HG03139 (cell line): ENCODE measurements at regions not wholly inside any gene's neighbourhood (a gene's known extent, or its start where the extent isn't known, plus 50 kb on each side); places are given as distances from the start of the nearest gene placed in this dataset.

Experiments used
- ATAC-seq: cut with Tn5 transposase; IDR thresholded peaks from one replicate; pipeline ENCODE4 v1.9.1; 2021; ENCODE audit not compliant: unreplicated experiment

GRCh38 chr4:11483046-11483445, 54.4 kb upstream of the HS3ST1 start:
- ATAC-seq, result no peak

GRCh38 chr4:11480683-11481082, 52.0 kb upstream of the HS3ST1 start:
- peak; percentile 89 for ATAC-seq
